A549 (cell line): ENCODE measurements at regions not wholly inside any gene's neighbourhood (a gene's known extent, or its start where the extent isn't known, plus 50 kb on each side); places are given as distances from the start of the nearest gene placed in this dataset.

ENCODE experiments used
- HES2 ChIP-seq: fragments of >200 bp; sonication (Bioruptor Twin); formaldehyde crosslinking; IDR thresholded peaks from 2 replicates; pipeline ENCODE4 v1.6.1; 2016
- JUN ChIP-seq, 2 experiments: fragments of >200 bp; sonication (Bioruptor Twin); formaldehyde crosslinking; IDR thresholded peaks; 2 replicates in 1 of 2; 3 replicates in 1 of 2; pipeline ENCODE4 v1.6.1; 2016 to 2017
- POLR2A ChIP-seq: IDR thresholded peaks from 2 replicates; pipeline ENCODE4 v1.6.1; 2012; ENCODE audit warnings: mild to moderate bottlenecking, low read length
- RAD21 ChIP-seq, 2 experiments: fragments of >200 bp in 1 of 2; sonication (Bioruptor Twin) in 1 of 2; formaldehyde crosslinking in 1 of 2; IDR thresholded peaks in 1 of 2; conservative IDR thresholded peaks in 1 of 2; 2 replicates in 1 of 2; 3 replicates in 1 of 2; pipeline ENCODE4 v1.6.1; 2012 to 2018; ENCODE audit warnings: inconsistent platforms in 1 of 2
- TF ChIP-seq, protein P1 (sequence below): fragments of >200 bp; sonication (Bioruptor Twin); formaldehyde crosslinking; IDR thresholded peaks from 3 replicates; pipeline ENCODE4 v1.5.1; 2016

- TF ChIP-seq, protein P1, sequence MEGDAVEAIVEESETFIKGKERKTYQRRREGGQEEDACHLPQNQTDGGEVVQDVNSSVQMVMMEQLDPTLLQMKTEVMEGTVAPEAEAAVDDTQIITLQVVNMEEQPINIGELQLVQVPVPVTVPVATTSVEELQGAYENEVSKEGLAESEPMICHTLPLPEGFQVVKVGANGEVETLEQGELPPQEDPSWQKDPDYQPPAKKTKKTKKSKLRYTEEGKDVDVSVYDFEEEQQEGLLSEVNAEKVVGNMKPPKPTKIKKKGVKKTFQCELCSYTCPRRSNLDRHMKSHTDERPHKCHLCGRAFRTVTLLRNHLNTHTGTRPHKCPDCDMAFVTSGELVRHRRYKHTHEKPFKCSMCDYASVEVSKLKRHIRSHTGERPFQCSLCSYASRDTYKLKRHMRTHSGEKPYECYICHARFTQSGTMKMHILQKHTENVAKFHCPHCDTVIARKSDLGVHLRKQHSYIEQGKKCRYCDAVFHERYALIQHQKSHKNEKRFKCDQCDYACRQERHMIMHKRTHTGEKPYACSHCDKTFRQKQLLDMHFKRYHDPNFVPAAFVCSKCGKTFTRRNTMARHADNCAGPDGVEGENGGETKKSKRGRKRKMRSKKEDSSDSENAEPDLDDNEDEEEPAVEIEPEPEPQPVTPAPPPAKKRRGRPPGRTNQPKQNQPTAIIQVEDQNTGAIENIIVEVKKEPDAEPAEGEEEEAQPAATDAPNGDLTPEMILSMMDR, result no peak
- no peak for TF ChIP-seq RAD21 (conservative IDR thresholded peaks at IDR 0.05 in 1 of 2, IDR thresholded peaks at IDR 0.05 in 1 of 2)
- no peak for TF ChIP-seq HES2
- TF ChIP-seq JUN (IDR thresholded peaks at IDR 0.05), result no peak
- no peak for TF ChIP-seq POLR2A
These were observed 147.1 kb downstream of the WDR11 start for GRCh38 chr10:120998251-120998650.
